Ovary (tissue), 7 donors: ENCODE measurements at regions not wholly inside any gene's neighbourhood (a gene's known extent, or its start where the extent isn't known, plus 50 kb on each side); places are given as distances from the start of the nearest gene placed in this dataset.

Experiments
- DNase-seq, 5 donors: peaks; one replicate each; pipeline ENCODE4 v3.0.0-alpha.2; 2019 to 2020
- H3K27ac ChIP-seq, 2 donors: fragments of 200-600 bp; one replicate each; pipeline versions ENCODE4 v1.5.1 to v1.8.0; 2019 to 2022
- H3K27me3 ChIP-seq: fragments of 200-600 bp; one replicate; pipeline ENCODE4 v1.8.0; 2022
- H3K36me3 ChIP-seq: fragments of 200-600 bp; sonication (generic); one replicate; pipeline ENCODE4 v1.5.1; 2019
- H3K4me1 ChIP-seq: one replicate; pipeline ENCODE4 v1.8.1; 2013; ENCODE audit warnings: mild to moderate bottlenecking, moderate library complexity; ENCODE audit not compliant: insufficient read depth
- H3K4me3 ChIP-seq: fragments of 200-600 bp; sonication (generic); one replicate; pipeline ENCODE4 v1.5.1; 2017
- H3K9me3 ChIP-seq, 2 donors: fragments of 200-600 bp in 1 of 2; sonication (generic) in 1 of 2; one replicate each; pipeline versions ENCODE4 v1.5.1 to v1.8.1; 2013 to 2019; ENCODE audit warnings: mild to moderate bottlenecking in 1 of 2, moderate library complexity in 1 of 2
- CTCF ChIP-seq, 3 donors: fragments of 450-650 bp in 2 of 3; fragments of 200-600 bp in 1 of 3; IDR thresholded peaks; one replicate each; pipeline versions ENCODE4 v1.5.1 to v1.8.0; 2016 to 2022; ENCODE audit warnings: antibody characterized with exemption in 3 of 3, mild to moderate bottlenecking in 1 of 3
- EP300 ChIP-seq: sonication (generic); formaldehyde crosslinking; IDR thresholded peaks from one replicate; pipeline ENCODE4 v1.6.1; 2017; ENCODE audit warnings: antibody characterized with exemption
- POLR2A ChIP-seq: fragments of 450-650 bp; IDR thresholded peaks from one replicate; pipeline ENCODE4 v1.6.1; 2017; ENCODE audit warnings: antibody characterized with exemption, mild to moderate bottlenecking, moderate library complexity
- WGBS, 3 donors: extraction: QIAGEN DNeasy Blood & Tissue Kit in 1 of 3; methylation state at CpG; one replicate each; pipeline versions ENCODE4 v1.1.5 to v1.1.7; 2013 to 2017; 5-methylcytosine and 5-hydroxymethylcytosine counted together
- intact Hi-C, 4 donors: fragments of 100-400 bp; cut with DNase I; formaldehyde crosslinking; loops; one replicate each; pipeline versions ENCODE4 v1.11.0 to v1.15.1; 2022 to 2023
- donor health status: DM: no; HTN: no; CAD: no; lungs with moderate emphysema.
- donor health status: DM: no; HTN: no; CAD: no.
- donor health status: Bipolar disorder and iron deficiency.
- donor health status: DM: no; HTN: no; CAD: no.
- donor health status: DM: yes; HTN: yes; CAD: no.

- Histone ChIP-seq H3K4me1 (peaks cover 6% of the 10 kb centered on the region), H3K36me3 (no peaks in the 10 kb centered on the region), H3K27ac (no peak overlapping the region), H3K4me3 (no peak overlapping the region), H3K9me3 (no peaks in the 10 kb centered on the region), H3K27me3 (no peaks in the 10 kb centered on the region)
- no peak for TF ChIP-seq CTCF (IDR thresholded peaks at IDR 0.05)
- TF ChIP-seq EP300 = no peak
- no peak for TF ChIP-seq POLR2A
- 93 to 100% (median 93%) methylated on average over 1 of the region's 1 CpG for WGBS, 3 donors
- DNase-seq = no peak
- intact Hi-C loops = no loop called here
These were observed 292.4 kb upstream of the NR2F2 start for GRCh38 chr15:96038131-96038530.

DNA sequence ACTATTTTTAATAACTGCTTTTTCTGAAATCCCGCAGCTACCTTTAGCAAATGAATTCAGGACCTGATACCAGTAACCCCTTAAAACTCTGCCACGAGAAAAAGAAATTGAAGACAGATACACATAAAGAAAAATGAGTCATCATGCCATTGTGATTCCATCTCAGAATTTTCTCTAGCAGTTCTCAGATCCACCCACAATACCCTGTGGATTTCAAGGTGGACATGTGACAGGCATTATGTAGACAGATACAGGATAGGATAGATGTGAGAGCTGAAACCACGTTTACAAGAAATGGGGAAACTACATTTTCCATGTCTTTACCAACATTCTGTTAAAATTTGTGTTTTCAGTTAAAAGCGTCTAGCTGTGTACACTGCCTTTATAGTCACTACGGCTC lies 291.9 kb upstream of the NR2F2 start:
- no peak for DNase-seq
- intact Hi-C loops = no loop called here
- TF ChIP-seq CTCF (IDR thresholded peaks at IDR 0.05) (no peak), POLR2A (no peak), EP300 (no peak)
- Histone ChIP-seq H3K9me3 (no peaks in the 10 kb centered on the region), H3K4me1 (peaks cover 6% of the 10 kb centered on the region), H3K36me3 (no peaks in the 10 kb centered on the region), H3K27me3 (no peaks in the 10 kb centered on the region), H3K4me3 (no peak overlapping the region), H3K27ac (no peak overlapping the region)
- 91 to 92% (median 91%) methylated on average over 5 of the region's 5 CpGs for WGBS, 3 donors

DNA sequence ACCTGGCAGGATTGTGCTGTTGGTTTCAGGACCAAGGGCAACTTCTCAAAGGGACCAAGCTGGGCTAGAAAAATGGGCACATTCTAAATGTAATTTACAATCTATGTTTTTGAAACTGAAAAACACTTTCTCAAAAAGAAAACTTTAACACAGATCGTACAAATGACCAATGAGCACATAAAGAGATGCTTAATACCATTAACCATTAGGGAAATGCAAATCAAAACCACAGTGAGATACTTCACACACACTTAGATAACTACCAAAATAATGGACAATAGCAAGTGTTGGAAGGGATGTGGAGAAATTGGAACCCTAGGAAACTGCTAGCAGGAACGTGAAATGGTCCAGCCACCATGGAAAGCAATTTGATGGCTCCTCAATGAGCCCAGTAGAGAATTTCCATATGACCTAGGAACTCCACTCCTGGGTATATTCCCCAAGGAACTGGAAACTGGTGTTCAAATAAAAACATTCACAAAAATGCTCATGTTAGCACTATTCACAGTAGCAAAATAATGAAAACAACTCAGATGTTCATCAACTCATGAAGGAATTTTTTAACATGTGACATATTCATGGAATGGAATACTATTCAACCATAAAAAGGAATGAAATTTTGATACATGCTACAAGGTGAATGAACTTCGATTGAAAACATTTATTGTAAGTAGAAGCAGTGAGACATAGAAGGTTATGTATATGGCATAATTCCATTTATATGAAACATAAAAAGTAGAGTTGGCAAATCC lies 288.3 kb upstream of the NR2F2 start:
- 83 to 88% (median 84%) methylated on average over 3 of the region's 3 CpGs for WGBS, 3 donors
- no peaks in the 10 kb centered on the region for H3K27me3 ChIP-seq
- intact Hi-C loops = no loop called here
- no peaks in the 10 kb centered on the region for H3K36me3 ChIP-seq
- no peaks in the 10 kb centered on the region for H3K9me3 ChIP-seq
- peaks cover 4% of the 10 kb centered on the region for H3K4me1 ChIP-seq
- no peak for TF ChIP-seq POLR2A
- TF ChIP-seq CTCF (IDR thresholded peaks at IDR 0.05) = no peak
- TF ChIP-seq EP300 = no peak
- no peak for DNase-seq
- no peak overlapping the region for H3K4me3 ChIP-seq
- no peak overlapping the region for H3K27ac ChIP-seq

DNA sequence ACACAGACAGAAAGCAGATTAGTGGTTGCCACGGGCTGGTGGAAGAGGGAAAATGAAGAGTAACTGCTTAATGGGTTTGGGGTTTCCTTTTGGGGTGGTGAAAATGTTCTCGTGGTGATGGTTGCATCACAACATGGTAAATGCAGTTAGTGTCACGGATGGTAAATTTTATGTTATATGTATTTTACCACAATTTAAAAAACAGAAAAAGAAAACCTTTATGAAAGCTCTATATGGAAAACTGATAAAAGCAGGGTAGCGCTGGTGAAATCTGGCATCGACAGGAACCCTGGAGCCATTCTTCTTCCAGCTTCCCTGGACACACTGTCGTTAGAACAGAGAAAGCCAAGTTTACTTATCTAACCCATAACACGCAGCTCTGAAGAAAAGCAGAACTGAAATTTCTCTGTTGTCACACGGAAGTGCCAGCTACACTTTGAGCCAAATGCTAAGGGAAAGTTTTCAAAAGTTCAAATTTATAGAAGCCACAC lies 287.7 kb upstream of the NR2F2 start:
- TF ChIP-seq EP300 = no peak
- TF ChIP-seq POLR2A = no peak
- TF ChIP-seq CTCF (IDR thresholded peaks at IDR 0.05) = no peak
- Histone ChIP-seq H3K36me3 (no peaks in the 10 kb centered on the region), H3K9me3 (no peaks in the 10 kb centered on the region), H3K4me3 (no peak overlapping the region), H3K27ac (no peak overlapping the region), H3K27me3 (no peaks in the 10 kb centered on the region), H3K4me1 (peaks cover 4% of the 10 kb centered on the region)
- WGBS, 3 donors = 31 to 36% (median 34%) methylated on average over 8 of the region's 8 CpGs
- intact Hi-C loops = no loop called here
- no peak for DNase-seq
